ENCODE measurements at regions not wholly inside any gene's neighbourhood (a gene's known extent, or its start where the extent isn't known, plus 50 kb on each side); places are given as distances from the start of the nearest gene placed in this dataset.

GRCh38 chr1:195075973-195076372 is 1532.3 kb downstream of the KCNT2 start:
- DNase-seq (ENCODE audit: low read depth in 2 of 2) = no peak

GRCh38 chr1:195071461-195071860 is 1536.8 kb downstream of the KCNT2 start:
- DNase-seq (ENCODE audit: low read depth in 2 of 2) = no peak

- no peak for DNase-seq (ENCODE audit: low read depth in 2 of 2)
Observed at GRCh38 chr1:195065437-195065836, 1542.8 kb downstream of the KCNT2 start.

- no peak for DNase-seq (ENCODE audit: low read depth in 2 of 2)
Observed at GRCh38 chr1:195064358-195064757, 1543.9 kb downstream of the KCNT2 start.

- no peak for DNase-seq (ENCODE audit: low read depth in 2 of 2)
Observed at GRCh38 chr1:195054217-195054687, 1554.0 kb downstream of the KCNT2 start.

- DNase-seq (ENCODE audit: low read depth in 2 of 2) = no peak
Observed at GRCh38 chr1:195053478-195053877, 1554.8 kb downstream of the KCNT2 start.

- DNase-seq (ENCODE audit: low read depth in 2 of 2) = no peak
Observed at GRCh38 chr1:195047772-195048171, 1560.5 kb downstream of the KCNT2 start.

- DNase-seq (ENCODE audit: low read depth in 2 of 2) = no peak
Observed at GRCh38 chr1:195045072-195045471, 1563.2 kb downstream of the KCNT2 start.

GRCh38 chr1:195030793-195031192 is 1577.4 kb downstream of the KCNT2 start:
- DNase-seq (ENCODE audit: low read depth in 2 of 2) = no peak

GRCh38 chr1:195026792-195027191 is 1581.4 kb downstream of the KCNT2 start:
- no peak for DNase-seq (ENCODE audit: low read depth in 2 of 2)

GRCh38 chr1:195019385-195019784 is 1588.9 kb downstream of the KCNT2 start:
- no peak for DNase-seq (ENCODE audit: low read depth in 2 of 2)

GRCh38 chr1:195012995-195013394 is 1595.2 kb downstream of the KCNT2 start:
- no peak for DNase-seq (ENCODE audit: low read depth in 2 of 2)

- no peak for DNase-seq (ENCODE audit: low read depth in 2 of 2)
Observed at GRCh38 chr1:195005338-195005737, 1602.9 kb downstream of the KCNT2 start.

- DNase-seq (ENCODE audit: low read depth in 2 of 2) = no peak
Observed at GRCh38 chr1:194990483-194990882, 1617.8 kb downstream of the KCNT2 start.

- DNase-seq (ENCODE audit: low read depth in 2 of 2) = no peak
Observed at GRCh38 chr1:194975913-194976312, 1632.3 kb downstream of the KCNT2 start.

- no peak for DNase-seq (ENCODE audit: low read depth in 2 of 2)
Observed at GRCh38 chr1:194968916-194969315, 1639.3 kb downstream of the KCNT2 start.

GRCh38 chr1:194959795-194960194 is 1648.4 kb downstream of the KCNT2 start:
- no peak for DNase-seq (ENCODE audit: low read depth in 2 of 2)

GRCh38 chr1:194952171-194952570 is 1656.1 kb downstream of the KCNT2 start:
- DNase-seq (ENCODE audit: low read depth in 2 of 2) = no peak

- DNase-seq (ENCODE audit: low read depth in 2 of 2) = no peak
Observed at GRCh38 chr1:194950584-194950983, 1657.7 kb downstream of the KCNT2 start.

GRCh38 chr1:194940336-194941030 is 1667.8 kb downstream of the KCNT2 start:
- DNase-seq (ENCODE audit: low read depth in 2 of 2) = no peak

GRCh38 chr1:194935864-194936263 is 1672.4 kb downstream of the KCNT2 start:
- DNase-seq (ENCODE audit: low read depth in 2 of 2) = no peak

- DNase-seq (ENCODE audit: low read depth in 2 of 2) = no peak
Observed at GRCh38 chr1:194931166-194931565, 1677.1 kb downstream of the KCNT2 start.

GRCh38 chr1:194930132-194930531 is 1678.1 kb downstream of the KCNT2 start:
- no peak for DNase-seq (ENCODE audit: low read depth in 2 of 2)

- DNase-seq (ENCODE audit: low read depth in 2 of 2) = no peak
Observed at GRCh38 chr1:194929357-194929756, 1678.9 kb downstream of the KCNT2 start.
